ENCODE measurements at regions not wholly inside any gene's neighbourhood (a gene's known extent, or its start where the extent isn't known, plus 50 kb on each side); places are given as distances from the start of the nearest gene placed in this dataset.
"Not testable (repeated sequence)": the region's sequence is repeated elsewhere in the genome, so short reads cannot be mapped to it uniquely, and the experiment has no call there.

- Mint-ChIP-seq H3K9me3 (no peaks in the 10 kb centered on the region), H3K4me1 (no peaks in the 10 kb centered on the region), H3K27me3 (no peaks in the 10 kb centered on the region), H3K27ac (no peak overlapping the region), H3K4me3 (no peak overlapping the region), H3K36me3 (ENCODE audit: low read depth) (no peaks in the 10 kb centered on the region)
- no peak for ATAC-seq (replicated peaks)
These were observed 287.1 kb upstream of the ADGRL3 start for GRCh38 chr4:60913002-60913401.

- no peak overlapping the region for H3K27ac Mint-ChIP-seq
- H3K27me3 Mint-ChIP-seq: no peaks in the 10 kb centered on the region
- H3K4me1 Mint-ChIP-seq: no peaks in the 10 kb centered on the region
- H3K4me3 Mint-ChIP-seq: no peak overlapping the region
- ATAC-seq (replicated peaks): no peak
- H3K9me3 Mint-ChIP-seq: no peaks in the 10 kb centered on the region
- no peaks in the 10 kb centered on the region for H3K36me3 Mint-ChIP-seq (ENCODE audit: low read depth)
These were observed 286.5 kb upstream of the ADGRL3 start for GRCh38 chr4:60913671-60914070.

- H3K27ac Mint-ChIP-seq; H3K9me3 Mint-ChIP-seq; ATAC-seq (replicated peaks); H3K4me1 Mint-ChIP-seq; H3K36me3 Mint-ChIP-seq (ENCODE audit: low read depth); H3K4me3 Mint-ChIP-seq; H3K27me3 Mint-ChIP-seq: not testable (repeated sequence)
These were observed 278.4 kb upstream of the ADGRL3 start for GRCh38 chr4:60921735-60922134.

GRCh38 chr4:60923075-60923474 is 277.1 kb upstream of the ADGRL3 start:
- no peak for ATAC-seq (replicated peaks)
- Mint-ChIP-seq H3K27ac (no peak overlapping the region), H3K27me3 (no peaks in the 10 kb centered on the region), H3K36me3 (ENCODE audit: low read depth) (no peaks in the 10 kb centered on the region), H3K4me3 (no peak overlapping the region), H3K9me3 (peaks cover 7% of the 10 kb centered on the region), H3K4me1 (no peaks in the 10 kb centered on the region)

- Mint-ChIP-seq H3K4me1 (no peaks in the 10 kb centered on the region), H3K9me3 (peaks cover 10% of the 10 kb centered on the region), H3K27ac (no peak overlapping the region), H3K36me3 (ENCODE audit: low read depth) (no peaks in the 10 kb centered on the region), H3K4me3 (no peak overlapping the region), H3K27me3 (no peaks in the 10 kb centered on the region)
- no peak for ATAC-seq (replicated peaks)
These were observed 273.5 kb upstream of the ADGRL3 start for GRCh38 chr4:60926624-60927023.

- no peaks in the 10 kb centered on the region for H3K36me3 Mint-ChIP-seq (ENCODE audit: low read depth)
- no peak overlapping the region for H3K4me3 Mint-ChIP-seq
- H3K27ac Mint-ChIP-seq: no peak overlapping the region
- H3K9me3 Mint-ChIP-seq: peaks cover 7% of the 10 kb centered on the region
- no peak for ATAC-seq (replicated peaks)
- no peaks in the 10 kb centered on the region for H3K27me3 Mint-ChIP-seq
- H3K4me1 Mint-ChIP-seq: no peaks in the 10 kb centered on the region
These were observed 269.3 kb upstream of the ADGRL3 start for GRCh38 chr4:60930866-60931265.

GRCh38 chr4:60934566-60935295 is 265.4 kb upstream of the ADGRL3 start:
- Mint-ChIP-seq H3K4me3 (no peak overlapping the region), H3K4me1 (no peaks in the 10 kb centered on the region), H3K27me3 (no peaks in the 10 kb centered on the region), H3K27ac (no peak overlapping the region), H3K36me3 (ENCODE audit: low read depth) (no peaks in the 10 kb centered on the region), H3K9me3 (peaks cover 3% of the 10 kb centered on the region)
- ATAC-seq (replicated peaks): no peak

- ATAC-seq (replicated peaks): no peak
- Mint-ChIP-seq H3K27me3 (no peaks in the 10 kb centered on the region), H3K4me3 (no peak overlapping the region)
These were observed 261.9 kb upstream of the ADGRL3 start for GRCh38 chr4:60938181-60938580.

GRCh38 chr4:60938621-60939020 is 261.5 kb upstream of the ADGRL3 start:
- no peaks in the 10 kb centered on the region for H3K9me3 Mint-ChIP-seq
- H3K36me3 Mint-ChIP-seq (ENCODE audit: low read depth): no peaks in the 10 kb centered on the region
- H3K27me3 Mint-ChIP-seq: no peaks in the 10 kb centered on the region
- no peaks in the 10 kb centered on the region for H3K4me1 Mint-ChIP-seq
- no peak overlapping the region for H3K27ac Mint-ChIP-seq
- H3K4me3 Mint-ChIP-seq: no peak overlapping the region
- no peak for ATAC-seq (replicated peaks)

More at GRCh38 chr4:60938181-60938580, 261.9 kb upstream of the ADGRL3 start:
- no peaks in the 10 kb centered on the region for H3K4me1 Mint-ChIP-seq
- H3K9me3 Mint-ChIP-seq: no peaks in the 10 kb centered on the region
- no peak overlapping the region for H3K27ac Mint-ChIP-seq
- no peaks in the 10 kb centered on the region for H3K36me3 Mint-ChIP-seq (ENCODE audit: low read depth)

- Mint-ChIP-seq H3K27ac (no peak overlapping the region), H3K9me3 (peaks cover 9% of the 10 kb centered on the region), H3K27me3 (no peaks in the 10 kb centered on the region), H3K4me3 (no peak overlapping the region), H3K4me1 (no peaks in the 10 kb centered on the region), H3K36me3 (ENCODE audit: low read depth) (no peaks in the 10 kb centered on the region)
- no peak for ATAC-seq (replicated peaks)
These were observed 256.1 kb upstream of the ADGRL3 start for GRCh38 chr4:60944060-60944459.

- Mint-ChIP-seq H3K27ac (no peak overlapping the region), H3K4me3 (no peak overlapping the region), H3K9me3 (peaks cover 9% of the 10 kb centered on the region), H3K27me3 (no peaks in the 10 kb centered on the region), H3K36me3 (ENCODE audit: low read depth) (no peaks in the 10 kb centered on the region), H3K4me1 (no peaks in the 10 kb centered on the region)
- ATAC-seq (replicated peaks): no peak
These were observed 254.5 kb upstream of the ADGRL3 start for GRCh38 chr4:60945641-60946040.

GRCh38 chr4:60948008-60948407 is 252.1 kb upstream of the ADGRL3 start:
- no peaks in the 10 kb centered on the region for H3K4me1 Mint-ChIP-seq
- no peak overlapping the region for H3K4me3 Mint-ChIP-seq
- no peak overlapping the region for H3K27ac Mint-ChIP-seq
- no peak for ATAC-seq (replicated peaks)
- H3K9me3 Mint-ChIP-seq: peaks cover 9% of the 10 kb centered on the region
- H3K36me3 Mint-ChIP-seq (ENCODE audit: low read depth): no peaks in the 10 kb centered on the region
- H3K27me3 Mint-ChIP-seq: no peaks in the 10 kb centered on the region

- Mint-ChIP-seq H3K4me3 (no peak overlapping the region), H3K27me3 (no peaks in the 10 kb centered on the region), H3K36me3 (ENCODE audit: low read depth) (no peaks in the 10 kb centered on the region), H3K27ac (no peak overlapping the region), H3K9me3 (peaks cover 15% of the 10 kb centered on the region), H3K4me1 (no peaks in the 10 kb centered on the region)
- ATAC-seq (replicated peaks): no peak
These were observed 247.2 kb upstream of the ADGRL3 start for GRCh38 chr4:60952921-60953320.

- peaks cover 15% of the 10 kb centered on the region for H3K9me3 Mint-ChIP-seq
- no peaks in the 10 kb centered on the region for H3K27me3 Mint-ChIP-seq
These were observed 246.3 kb upstream of the ADGRL3 start for GRCh38 chr4:60953826-60954225.

GRCh38 chr4:60962286-60962685 is 237.8 kb upstream of the ADGRL3 start:
- Mint-ChIP-seq H3K36me3 (ENCODE audit: low read depth) (no peaks in the 10 kb centered on the region), H3K27me3 (no peaks in the 10 kb centered on the region), H3K9me3 (peaks cover 12% of the 10 kb centered on the region), H3K27ac (no peak overlapping the region), H3K4me1 (no peaks in the 10 kb centered on the region), H3K4me3 (no peak overlapping the region)
- no peak for ATAC-seq (replicated peaks)

More at GRCh38 chr4:60953826-60954225, 246.3 kb upstream of the ADGRL3 start:
- Mint-ChIP-seq H3K36me3 (ENCODE audit: low read depth) (no peaks in the 10 kb centered on the region), H3K4me3 (no peak overlapping the region), H3K4me1 (no peaks in the 10 kb centered on the region), H3K27ac (no peak overlapping the region)
- ATAC-seq (replicated peaks): no peak

- ATAC-seq (replicated peaks): no peak
- Mint-ChIP-seq H3K27me3 (no peaks in the 10 kb centered on the region), H3K4me3 (no peak overlapping the region), H3K9me3 (peaks cover 16% of the 10 kb centered on the region), H3K36me3 (ENCODE audit: low read depth) (no peaks in the 10 kb centered on the region), H3K27ac (no peak overlapping the region), H3K4me1 (no peaks in the 10 kb centered on the region)
These were observed 218.6 kb upstream of the ADGRL3 start for GRCh38 chr4:60981534-60981933.
